CD4-positive, alpha-beta T cell treated with Interleukin-6 for 4 hours (primary cell): ENCODE measurements at regions not wholly inside any gene's neighbourhood (a gene's known extent, or its start where the extent isn't known, plus 50 kb on each side); places are given as distances from the start of the nearest gene placed in this dataset.
A peak's percentile ranks its signal among the peaks of the same experiment; 100 is the strongest.

ENCODE experiments used
- DNase-seq: peaks from one replicate; pipeline ENCODE4 v3.0.0-alpha.2; 2020; ENCODE audit warnings: mixed read lengths

DNA sequence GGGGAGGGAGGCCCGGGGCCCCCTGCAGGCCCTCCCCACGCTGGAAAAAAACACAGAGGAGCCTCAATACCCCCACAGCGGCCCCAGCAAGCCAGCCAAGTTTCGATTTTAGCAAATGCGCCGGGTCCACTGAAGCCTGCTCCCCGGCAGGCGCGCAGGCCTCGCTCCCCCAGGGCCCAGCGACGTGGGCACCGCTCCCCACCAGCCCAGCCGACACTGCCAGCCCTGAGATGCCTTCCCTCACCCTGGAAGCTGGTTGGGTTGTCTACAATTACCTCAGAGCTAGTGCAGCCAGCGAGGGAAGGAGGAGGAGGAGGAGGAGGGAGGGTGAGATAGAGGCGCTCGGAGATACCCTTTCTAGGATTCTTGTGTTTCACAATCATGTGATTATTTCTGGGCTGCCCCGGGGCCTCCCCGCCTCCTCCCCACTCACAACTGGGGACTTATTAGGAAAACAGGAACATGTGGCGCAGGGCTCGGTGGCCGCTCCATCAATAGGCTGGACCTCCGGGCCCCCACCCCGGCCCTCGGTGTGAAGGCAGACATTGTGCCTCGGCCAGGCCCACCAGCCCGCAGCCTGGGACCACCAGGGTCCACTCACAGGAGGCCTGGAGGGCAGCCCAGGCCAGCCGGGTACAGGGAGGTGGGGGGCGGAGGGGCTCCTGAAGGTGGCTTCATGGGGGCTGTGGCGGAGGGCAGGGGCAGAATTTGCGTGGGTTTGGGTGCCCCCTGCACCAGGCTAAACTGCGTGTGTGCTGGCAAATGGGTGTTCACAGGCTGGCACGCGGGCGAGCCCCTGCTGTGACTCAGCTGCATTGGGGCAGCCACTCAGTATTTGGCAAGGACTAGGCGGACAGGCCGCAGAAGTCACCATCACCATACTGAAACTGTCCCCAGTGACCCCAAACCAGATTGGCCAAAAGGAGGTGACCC is 109.9 kb downstream of the NCOR2 start:
- peak; percentile 46 for DNase-seq

DNA sequence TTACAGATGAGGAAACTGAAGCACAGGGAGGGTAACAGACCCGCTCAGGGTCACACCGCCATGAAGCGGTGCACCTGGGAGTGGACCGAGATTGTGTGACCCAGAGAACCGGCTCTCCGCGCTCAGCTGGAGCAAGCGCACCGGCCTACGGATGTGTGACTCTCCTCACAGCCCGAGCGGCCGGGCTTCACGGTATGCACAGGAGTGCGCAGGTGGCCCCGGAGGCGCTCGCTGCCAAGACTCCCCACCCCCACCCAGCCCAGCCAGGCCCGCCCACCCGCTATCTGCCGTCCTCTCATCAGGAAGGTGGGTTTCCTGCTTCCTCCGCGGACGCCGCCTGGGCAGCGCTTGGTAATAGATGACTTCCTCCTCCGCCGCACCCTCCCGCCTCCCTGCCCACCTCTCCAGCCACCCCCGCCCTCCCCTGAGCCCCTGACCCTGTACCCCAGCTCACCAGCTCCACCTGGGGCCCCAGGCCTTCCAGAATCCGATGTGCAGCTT is 110.7 kb downstream of the NCOR2 start:
- peak; percentile 60 for DNase-seq

DNA sequence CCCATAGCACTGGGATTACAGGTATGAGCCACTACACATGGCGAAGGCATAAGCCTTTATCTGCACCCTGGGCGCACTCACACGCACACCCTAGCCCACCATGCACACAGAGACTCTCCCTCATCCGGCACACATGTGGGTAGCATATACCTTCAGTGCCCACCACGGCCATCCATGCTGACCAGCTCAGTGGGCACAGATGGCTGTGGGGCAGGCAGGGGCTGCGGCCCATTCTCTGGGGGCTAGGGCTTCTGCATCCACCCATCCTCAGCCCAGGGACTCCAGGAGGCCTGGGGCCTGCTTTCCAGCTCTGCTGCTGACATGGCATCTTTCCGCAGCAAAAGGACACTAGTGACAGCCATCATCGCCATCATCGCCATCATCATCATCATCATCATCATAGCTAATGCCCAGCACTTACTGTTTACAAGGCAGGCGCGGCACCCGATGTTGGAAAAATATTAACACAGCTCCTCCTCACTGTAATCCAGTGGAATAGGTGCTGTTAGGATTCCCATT is 111.2 kb downstream of the NCOR2 start:
- DNase-seq = no peak

GRCh38 chr12:124455336-124455735 is 112.1 kb downstream of the NCOR2 start:
- DNase-seq = no peak

- no peak for DNase-seq
Measured at GRCh38 chr12:124454735-124455134, 112.7 kb downstream of the NCOR2 start.

DNA sequence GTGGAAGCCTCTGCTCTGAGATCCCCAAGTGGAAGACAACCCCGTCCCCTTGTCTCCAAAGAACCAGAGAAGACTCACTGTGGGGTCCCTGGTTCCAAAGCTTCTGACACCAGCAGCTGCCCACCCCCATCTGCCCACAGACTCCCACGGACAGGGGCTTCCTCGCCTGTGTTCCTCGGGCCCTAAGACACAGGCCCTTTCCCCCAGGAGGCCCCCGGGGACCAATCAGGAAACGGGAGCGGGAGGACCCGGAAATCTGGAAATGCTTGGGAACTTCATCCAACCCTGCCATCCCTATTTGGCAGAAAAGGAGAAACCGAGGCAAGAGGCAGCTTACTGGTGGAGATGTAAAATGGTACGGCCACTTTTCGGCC is 113.1 kb downstream of the NCOR2 start:
- no peak for DNase-seq

DNA sequence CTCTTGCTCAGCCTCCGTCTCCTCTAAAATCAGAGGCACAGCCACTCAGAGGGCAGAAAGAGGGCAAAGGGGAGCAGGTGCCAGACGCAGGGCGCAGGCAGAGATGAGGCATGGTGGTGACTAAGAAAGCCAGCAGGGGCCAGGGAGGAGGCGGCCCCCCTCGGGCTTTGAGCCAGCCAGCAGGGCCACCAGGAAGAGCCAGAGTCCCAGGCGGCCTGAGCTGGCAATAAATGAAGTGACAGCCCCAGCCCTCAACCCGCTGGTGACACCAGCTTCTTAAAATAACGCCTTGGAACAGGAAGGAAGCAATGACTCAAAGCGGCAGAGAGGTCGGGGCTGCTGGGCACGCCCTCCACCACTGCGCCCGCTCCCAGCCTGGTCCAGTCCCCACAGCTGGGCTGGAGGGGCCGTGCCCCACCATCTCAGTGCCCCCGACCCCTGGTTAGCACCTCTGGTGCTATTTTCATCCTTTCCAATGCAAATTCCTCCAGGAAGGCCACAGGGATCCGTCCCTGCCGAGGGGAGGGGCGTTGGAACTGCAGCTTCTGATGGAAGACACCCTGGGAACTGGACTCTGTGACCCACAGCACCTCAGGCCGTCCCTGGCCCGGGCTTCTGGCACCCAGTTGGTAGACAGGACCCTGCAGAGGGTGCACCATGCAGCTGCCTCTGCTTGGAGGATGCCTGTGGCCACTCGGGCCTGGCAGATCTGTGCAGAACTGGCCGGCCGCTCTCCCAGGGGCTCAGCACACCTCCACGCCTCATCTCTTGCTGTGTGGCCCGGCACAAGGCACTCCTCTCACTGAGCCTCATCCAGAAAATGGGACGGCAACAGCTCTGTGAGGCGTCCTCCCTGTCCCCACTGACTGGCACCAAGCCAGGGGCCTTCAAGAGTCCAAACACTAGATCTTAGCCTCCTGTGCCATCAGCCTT is 113.7 kb downstream of the NCOR2 start:
- peak; percentile 90 for DNase-seq

- no peak for DNase-seq
Measured at GRCh38 chr12:124452576-124453331, 114.7 kb downstream of the NCOR2 start.

GRCh38 chr12:124451637-124452243 is 115.7 kb downstream of the NCOR2 start:
- DNase-seq = no peak

GRCh38 chr12:124451016-124451415 is 116.4 kb downstream of the NCOR2 start:
- no peak for DNase-seq

GRCh38 chr12:124450376-124450750 is 117.0 kb downstream of the NCOR2 start:
- DNase-seq = no peak

GRCh38 chr12:124449623-124450375 is 117.6 kb downstream of the NCOR2 start:
- no peak for DNase-seq

- no peak for DNase-seq
Measured at GRCh38 chr12:124448955-124449622, 118.3 kb downstream of the NCOR2 start.

DNA sequence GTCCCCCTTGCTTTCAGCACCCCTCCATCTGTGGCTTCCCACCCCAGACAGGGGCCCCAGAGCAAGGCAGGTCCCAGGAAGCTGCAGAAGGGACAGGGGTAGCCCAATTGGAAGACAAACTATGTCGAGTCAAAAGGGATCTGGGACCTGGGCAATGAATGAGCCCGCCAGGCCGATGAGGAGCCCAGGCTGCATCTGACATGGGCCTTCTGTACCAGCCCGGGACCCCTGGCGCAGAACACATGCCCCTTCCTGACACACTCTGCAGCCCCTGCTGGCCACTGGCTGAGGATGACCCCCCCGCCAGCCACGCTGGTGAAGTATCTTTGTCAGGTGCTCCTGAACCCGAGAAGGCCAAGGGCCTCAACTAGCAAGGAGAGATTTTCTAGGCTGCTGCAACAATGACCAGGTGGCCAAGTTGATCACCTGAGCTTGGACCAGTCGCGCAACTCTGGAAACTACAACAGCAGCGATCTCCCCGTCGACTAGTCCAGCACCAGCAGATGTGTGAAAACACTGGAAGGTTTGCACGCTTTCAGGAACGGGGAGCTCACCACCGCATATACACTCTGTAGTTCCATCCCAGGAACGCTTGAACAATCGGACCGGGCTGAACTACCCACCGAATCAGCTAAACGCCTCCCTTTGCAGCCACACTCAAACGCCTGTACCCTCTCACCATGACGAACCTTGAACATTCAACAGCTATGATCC is 119.0 kb downstream of the NCOR2 start:
- no peak for DNase-seq

- no peak for DNase-seq
Measured at GRCh38 chr12:124446364-124446763, 121.0 kb downstream of the NCOR2 start.

DNA sequence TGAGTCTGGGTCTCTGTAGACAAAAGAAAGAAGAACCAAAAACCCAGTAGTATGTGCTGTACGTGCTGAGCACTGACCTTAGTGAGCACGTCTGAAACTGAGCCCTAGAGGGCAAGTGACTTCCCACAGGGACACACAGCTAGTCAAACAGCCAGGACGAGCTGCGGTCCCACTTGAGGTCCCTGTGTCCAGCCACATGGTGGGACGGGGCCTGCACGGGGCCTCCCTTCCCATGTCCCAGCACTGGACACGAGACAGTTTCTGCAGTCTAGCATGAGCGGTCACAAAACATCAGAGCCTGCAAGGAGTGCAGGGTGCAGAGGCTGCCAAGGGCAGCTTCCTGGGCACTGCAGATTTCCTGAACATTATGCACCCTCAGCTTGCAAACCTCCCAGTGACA is 121.6 kb downstream of the NCOR2 start:
- no peak for DNase-seq

GRCh38 chr12:124445121-124445718 is 122.2 kb downstream of the NCOR2 start:
- no peak for DNase-seq

- no peak for DNase-seq
Measured at GRCh38 chr12:124443931-124444712, 123.3 kb downstream of the NCOR2 start.
